ENCODE measurements at regions not wholly inside any gene's neighbourhood (a gene's known extent, or its start where the extent isn't known, plus 50 kb on each side); places are given as distances from the start of the nearest gene placed in this dataset.

DNA sequence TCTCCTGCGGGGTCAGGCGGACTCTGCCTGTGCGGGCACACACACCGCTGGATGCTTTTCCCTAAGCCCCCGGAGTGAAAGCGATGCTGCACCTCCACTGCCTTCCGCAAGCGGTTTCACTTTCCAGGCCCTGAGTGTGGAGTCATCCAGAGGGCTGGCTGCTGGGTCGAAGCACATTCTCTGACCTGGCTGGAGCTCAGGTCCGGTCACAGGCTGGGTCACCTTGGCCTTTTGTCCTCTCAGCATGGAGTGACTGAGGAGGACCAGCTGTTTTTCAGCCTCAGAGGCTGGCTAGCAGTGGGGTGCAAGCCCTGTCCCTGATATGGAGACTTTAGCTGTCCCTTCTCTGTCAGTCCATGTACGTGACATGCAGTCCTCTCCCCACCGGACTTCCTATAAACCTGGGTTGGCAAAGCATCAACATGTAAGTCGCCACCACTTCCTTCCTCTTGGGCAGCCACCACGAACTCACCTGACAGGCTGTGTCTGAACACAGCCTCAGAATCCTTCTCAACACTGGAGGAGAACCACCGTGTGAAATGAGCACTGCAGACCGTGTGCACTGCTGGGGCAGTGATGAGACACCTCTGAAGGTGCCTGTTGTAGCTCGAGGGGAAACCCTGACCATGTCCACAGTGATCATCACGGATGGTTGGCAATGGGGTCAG is 51.3 kb downstream of the GADD45G start:
- no peak for DNase-seq

DNA sequence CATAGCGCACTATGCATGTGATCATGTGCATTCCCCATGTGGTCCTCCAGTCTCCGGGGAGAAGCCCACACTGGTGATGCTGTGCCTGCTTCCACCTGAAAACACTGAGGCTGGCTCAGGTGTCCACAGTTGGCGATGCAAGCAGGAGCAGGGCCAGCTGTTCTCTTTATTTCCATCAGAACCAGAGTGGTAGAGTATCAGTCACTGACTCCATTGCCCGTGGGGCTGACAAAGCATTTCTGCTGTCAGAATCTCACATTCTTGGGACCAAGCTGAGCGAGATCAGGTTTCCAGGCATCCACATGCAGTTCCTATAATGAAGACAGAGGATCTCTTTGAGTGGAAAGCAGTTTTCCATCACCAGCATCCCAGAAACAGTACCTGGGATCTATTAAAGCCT is 52.5 kb downstream of the GADD45G start:
- no peak for DNase-seq

DNA sequence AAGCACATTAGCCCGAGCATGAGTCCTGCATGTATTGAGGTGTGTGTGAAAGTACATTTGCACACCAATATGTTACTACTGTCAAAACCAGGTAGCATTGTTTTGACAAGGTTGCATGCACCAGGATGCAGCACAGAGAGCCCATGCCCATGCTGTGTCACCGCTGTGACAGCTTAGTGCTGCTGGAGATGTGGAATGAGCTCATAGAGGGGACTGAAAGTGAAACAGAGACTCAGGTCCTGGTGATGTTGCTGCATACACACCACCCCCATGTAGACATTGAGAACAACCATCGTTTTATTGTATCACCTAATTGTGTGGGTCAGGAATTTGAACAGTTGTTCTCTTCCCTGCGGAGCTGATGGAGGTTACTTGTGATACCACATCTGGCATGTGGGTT is 53.0 kb downstream of the GADD45G start:
- DNase-seq: no peak

DNA sequence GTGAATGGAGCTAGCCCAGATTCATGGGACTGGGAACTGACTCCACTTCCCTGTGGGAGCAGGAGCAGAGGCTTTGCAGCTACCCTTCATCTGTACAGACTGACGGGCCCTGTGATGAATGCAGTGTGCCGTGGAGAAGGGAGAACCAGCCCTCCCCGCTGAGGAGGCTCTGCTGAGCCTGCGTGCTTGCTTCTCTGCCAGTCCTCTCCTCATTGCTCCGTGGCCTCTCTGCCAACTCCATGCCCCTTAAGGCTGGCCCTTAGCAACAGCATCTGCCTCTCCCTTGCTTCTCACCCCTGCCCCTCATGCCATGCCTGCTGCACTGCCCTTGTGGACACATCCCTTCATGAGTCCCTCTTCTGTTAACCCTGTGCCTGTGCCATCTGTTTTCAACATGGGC is 53.6 kb downstream of the GADD45G start:
- DNase-seq: no peak

DNA sequence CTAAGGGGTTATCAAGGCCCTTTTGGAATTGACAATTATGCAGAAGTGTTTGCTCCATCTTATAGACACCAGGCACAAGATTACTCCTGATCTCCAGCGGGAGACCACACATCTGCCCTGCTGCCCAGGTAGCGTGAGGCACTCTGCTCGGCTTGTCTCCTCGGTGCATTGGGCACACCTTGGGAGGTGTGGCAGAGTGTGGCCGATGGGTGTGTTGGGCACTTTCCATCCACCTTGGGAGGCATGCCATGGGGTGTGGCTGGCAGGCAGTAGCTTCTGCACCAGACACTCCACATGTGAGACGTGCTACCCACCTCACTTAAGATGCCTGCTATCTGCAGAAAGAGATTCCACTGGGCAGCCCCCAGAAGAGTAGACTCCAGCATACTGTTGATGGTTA is 54.1 kb downstream of the GADD45G start:
- no peak for DNase-seq

DNA sequence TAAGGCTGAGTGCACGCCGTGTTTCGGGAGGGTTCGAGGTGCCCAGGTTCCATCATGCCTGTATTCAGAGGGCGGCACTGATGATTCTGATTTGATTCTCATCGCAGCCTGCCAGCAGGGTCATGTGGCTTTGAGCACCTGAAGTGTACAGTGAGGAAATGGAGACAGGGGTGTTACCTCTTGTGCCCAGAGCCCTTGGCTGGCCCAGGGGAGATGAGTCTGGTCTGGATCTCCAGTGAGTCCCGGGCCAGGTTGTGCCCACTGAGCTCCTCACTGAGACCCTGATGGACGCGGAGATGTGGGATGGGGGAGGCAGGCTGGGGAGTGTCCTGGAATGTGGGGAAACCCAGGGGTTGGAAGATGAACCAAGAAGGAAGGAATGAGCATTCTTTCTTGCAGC is 54.7 kb downstream of the GADD45G start:
- no peak for DNase-seq

DNA sequence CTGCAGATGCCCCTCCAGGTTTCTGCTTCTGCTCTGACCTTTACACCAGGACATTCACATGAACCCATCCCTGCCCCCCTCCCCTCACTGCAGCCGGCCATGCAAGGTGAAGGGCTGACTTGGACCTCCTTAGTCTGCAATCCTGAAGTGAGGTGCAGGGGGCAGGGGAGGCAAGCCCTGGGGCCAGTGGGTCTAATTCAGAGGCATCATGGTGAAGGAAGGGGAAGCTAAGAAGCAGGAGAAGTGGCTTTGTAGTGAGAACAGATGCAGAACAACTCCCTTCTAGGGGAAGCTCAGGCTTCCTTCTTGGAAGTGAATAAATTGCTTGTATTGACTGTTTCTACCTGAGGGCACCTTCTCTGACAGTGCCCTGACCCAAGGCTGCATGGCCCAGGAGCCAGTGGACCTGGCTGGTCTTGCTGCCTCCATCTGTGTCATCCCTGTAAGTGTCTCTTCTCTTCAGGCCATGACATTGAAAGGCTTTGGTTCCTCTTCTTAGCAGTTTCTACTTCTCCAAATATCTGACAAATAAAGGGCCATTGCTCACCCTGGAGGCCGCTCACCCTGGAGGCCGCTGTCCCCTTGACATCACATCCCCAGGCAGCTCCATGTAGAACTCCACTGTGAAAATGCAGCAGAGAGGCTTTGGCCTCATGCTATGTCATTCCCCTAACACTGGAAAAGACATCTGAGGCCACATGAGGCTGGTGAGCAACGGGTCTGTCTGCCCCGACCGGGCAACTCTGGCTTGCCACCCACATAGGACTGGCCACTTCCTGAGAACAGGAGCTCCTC is 55.3 kb downstream of the GADD45G start:
- DNase-seq: no peak

DNA sequence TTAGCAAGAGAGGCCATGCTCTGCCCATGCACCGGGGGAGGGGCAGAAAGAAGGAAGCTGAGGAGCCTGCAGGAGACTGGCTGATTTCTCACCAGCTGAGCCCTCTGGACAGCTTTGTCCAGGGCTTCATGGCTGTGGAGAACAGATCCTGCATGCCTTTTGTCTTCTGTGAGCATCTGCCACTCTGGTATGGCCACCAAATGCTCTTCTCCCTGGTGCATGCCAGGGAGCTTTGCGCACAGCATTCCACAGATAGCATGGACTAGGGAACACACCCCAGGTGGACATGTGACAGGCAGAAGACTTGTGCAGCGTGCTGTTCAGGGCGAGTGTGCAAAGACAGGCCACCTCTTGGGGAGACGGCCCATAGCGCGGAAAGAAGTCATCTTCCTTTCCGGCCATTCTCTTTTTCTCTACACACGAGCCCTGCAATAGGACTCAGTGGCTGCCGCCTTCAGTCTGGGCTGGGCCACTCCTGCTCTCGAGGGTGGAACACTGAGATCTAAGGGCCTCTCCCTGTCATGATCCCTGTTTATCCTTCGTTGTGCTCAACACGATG is 56.7 kb downstream of the GADD45G start:
- no peak for DNase-seq

DNA sequence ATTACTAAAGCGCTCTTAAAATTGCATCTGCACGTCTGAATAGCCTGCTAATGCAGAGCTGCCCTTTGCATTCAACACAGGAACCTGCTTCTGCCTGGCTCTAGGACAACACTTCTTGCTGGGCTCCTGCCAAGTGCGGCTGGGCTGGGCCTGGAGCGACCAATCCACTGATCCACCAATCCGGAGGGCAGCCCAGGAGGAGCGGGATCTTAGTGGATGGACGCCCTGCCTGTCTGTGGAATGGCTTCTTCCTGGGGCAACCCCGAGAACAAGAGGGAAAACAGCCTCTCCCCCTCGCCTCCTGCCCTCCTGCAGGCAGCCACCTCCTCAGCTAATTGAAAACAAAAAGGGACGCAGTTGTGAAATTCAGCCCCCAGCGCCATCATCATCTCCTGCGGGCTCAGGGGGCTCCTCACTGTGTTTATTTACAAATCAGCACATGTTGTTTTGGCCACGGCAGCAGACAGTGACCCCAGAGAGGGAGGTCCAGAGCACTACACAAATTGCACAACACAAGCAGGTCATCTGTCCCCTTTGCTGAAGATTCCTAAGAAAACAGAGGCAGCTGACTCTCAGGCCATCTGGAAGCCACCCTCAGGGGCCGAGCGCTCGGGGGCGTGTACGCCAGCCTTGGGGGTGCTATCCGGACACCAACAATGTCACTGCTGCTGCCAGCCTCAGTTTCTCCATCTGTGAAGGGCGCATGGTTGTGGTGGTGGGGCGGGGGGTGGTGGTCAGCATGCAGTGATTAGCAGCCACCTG is 57.3 kb downstream of the GADD45G start:
- DNase-seq: no peak

DNA sequence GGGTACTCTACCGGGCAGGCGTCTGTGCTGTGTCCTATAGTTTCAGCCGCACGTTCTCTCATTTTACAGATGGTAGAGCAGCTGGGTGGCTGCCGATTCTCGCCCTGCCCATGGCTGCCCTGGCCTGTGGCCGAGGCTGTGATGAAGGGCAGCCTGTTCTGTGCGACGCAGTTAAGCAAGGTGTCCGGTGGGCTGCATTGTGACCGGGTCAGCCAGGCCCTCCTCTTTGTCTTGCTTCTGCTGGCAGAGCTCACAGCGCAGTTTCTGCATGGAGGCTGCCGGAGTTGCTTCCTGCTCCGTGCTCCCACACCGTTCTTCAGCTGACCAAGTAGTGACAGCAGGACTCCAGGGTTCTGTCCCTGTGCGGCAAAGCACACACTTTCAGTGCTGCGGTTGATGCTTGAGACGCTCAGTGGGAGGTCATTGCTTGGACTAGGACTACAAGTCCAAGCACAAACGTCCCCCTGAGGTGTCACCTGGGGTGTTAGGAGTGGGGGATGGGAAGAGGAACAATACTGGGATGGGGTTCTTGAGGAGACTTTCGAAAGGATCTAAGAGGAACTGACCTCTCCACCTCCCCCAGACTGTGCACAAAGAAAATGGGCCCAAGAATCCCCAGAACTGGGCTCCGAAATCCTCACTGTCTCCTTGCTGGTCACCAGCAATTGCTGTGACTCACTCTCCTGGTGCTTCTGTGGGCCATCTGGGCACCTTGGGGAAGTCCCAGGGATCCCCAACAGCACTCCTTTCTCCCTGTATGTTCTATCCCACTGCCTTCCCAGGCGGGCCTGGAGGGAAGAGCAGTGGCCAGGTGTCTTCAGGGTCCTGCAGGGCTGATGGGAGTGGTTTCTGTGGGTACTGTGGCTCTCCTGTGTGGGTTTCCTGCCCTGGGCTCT is 58.2 kb downstream of the GADD45G start:
- no peak for DNase-seq

DNA sequence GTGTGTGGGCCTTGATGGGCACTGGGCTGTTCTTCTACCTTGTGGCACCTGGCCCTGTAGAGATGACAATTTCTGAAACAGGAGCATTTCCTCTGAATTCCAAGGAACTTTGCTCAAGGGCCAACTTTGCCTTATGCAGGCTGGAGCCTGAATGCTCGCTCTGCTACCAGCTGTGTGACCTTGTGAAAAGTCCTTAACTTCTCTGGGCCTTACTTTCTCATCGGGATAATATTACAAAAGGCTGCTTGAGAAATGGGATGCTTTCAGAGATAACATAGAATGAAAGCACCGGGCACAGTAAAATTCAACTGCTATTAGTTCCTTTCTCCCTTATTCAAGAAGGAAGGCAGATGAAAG is 58.8 kb downstream of the GADD45G start:
- no peak for DNase-seq

DNA sequence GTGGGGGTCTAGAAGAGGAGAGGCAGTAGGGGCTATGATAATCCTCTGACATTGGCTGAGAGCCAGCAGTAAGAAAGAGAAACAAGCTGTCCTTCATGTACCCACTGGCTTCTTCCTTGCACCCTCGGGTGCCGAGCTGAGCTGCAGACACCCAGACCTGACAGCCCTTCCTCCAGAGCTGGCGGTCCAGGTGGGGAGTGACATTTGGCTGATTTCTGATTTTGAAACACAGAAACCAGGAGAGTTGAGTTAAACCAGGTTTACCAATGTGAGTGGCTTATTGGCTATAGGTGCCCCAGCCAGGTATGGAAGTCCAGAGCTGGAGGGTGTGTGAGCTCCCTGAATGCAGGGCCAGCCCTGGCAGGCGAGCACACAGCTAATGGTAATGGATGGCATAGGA is 59.2 kb downstream of the GADD45G start:
- no peak for DNase-seq

DNA sequence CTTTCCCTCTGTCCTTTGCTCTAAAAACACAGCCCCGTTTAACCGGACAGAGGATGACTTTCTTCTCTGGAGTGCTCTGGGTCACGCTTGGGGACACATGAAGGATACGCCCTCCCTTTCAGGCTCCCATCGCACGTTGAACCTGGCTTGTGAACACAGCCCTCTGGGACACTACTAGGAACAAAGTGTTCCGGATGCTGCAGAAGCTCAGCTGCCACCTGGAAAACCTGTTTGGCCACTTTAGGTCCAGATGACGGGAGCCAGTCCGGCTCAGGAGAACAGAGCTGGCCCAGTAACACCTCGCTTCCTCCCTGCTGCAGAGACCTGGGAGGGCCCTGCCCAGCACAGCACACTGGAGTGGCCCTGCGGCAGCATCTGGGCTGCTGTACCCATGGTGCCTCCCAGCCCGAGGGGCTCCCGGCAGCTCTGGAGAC is 60.1 kb downstream of the GADD45G start:
- no peak for DNase-seq

DNA sequence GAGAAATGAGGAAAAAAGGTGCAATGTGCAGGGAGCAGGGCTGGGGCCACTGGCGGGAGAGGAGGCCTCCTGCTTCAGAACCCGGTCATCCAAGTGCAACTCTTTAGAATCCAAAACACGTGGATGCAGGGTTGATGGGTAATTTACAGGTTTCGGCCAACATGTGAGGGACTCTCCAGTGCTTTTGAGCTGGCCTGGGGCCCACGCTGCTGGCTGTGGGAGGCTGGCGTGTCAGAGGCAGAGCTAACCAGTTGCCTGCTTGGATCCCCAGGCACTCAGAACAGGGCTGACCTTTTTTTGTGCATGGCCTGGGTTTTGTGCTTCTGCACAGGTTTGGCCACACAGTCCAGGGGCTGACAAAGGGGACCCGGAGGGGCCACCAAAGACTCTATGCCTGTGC is 61.6 kb downstream of the GADD45G start:
- DNase-seq: no peak

DNA sequence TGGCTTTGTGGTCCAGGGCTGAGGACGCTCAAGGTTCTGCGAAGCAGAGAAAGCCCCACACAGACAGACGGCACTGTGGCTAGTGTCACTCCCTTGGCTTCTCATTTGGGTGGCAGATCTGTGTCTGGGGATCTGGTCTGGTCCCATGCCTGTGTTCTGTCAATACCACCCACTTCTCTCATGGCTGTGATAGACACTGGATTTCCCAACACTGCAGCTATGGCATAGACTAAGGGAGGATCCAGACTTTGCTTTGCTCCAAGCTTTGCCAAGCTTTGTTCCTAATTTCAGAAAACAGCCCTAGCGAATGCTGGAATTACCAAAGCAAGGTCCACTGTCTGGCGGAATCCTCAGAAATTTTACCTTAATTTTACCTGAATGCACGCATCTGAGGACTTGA is 62.1 kb downstream of the GADD45G start:
- no peak for DNase-seq

DNA sequence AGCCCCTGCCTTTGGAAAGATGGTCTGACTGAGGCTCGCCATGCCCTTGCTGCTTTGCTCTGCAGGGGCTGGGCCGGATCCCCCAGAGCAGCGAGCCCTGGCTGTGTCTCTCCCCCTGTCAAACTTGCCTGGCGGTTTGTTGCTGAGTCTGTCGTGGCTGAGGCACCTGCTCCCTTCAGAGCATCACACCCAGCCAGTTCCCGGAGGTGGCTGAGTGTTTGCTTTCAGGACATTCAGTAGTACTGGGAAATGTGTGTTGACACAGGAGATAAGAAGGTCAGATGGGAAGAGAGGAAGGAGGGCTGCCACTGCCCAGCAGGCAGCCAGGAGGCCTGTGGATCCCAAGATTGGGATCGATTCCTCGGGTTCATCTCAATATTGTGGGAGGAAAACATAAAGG is 62.9 kb downstream of the GADD45G start:
- no peak for DNase-seq

DNA sequence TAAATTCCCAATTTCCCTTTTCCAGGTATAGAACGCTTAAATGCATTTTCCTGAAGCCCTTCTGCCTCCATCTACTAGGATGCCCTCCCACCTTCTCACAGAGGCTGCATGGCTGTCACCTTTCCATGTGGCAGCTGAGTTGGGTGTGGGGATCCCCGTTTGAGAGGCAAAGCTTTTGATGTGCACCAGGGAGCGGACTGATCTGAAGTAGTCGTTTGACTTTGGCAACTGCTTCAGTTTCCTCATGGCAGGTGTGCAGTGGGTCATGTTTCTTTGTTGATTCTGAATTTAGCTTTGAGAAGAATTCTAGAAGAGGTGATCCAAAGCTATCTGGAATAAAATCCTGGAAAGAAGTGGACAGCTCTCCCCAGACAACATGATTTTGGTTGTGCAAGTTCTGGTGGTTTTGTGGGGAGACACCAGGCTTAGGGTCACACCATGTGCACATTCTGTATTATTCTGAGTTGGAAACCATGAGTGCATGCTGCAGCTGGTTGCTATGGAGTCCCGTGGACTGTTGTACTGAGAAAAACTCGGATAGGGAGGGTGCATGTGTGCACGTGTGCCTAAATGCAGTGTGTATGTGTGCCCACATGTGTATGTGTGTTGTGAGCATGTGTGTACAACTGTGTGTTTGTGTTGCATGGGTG is 63.5 kb downstream of the GADD45G start:
- DNase-seq: no peak

DNA sequence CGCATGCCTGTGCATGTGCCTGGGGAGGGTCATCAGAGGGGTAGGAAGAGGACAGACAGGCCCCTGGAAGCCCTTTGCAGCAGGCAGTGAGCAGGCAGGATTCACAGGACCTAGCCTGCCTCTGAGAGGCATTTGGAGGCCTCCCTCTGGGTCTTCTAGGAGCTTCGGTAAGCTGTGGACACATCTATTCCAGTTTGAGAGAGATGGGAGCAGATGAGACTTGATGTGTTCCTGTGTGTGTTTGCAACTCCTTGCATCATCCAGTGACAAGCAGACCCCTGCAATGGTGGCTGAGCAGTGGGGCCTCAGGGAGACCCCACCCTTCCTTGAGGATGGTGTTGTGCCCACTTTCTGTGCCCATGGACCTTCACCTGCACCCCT is 64.0 kb downstream of the GADD45G start:
- DNase-seq: no peak

DNA sequence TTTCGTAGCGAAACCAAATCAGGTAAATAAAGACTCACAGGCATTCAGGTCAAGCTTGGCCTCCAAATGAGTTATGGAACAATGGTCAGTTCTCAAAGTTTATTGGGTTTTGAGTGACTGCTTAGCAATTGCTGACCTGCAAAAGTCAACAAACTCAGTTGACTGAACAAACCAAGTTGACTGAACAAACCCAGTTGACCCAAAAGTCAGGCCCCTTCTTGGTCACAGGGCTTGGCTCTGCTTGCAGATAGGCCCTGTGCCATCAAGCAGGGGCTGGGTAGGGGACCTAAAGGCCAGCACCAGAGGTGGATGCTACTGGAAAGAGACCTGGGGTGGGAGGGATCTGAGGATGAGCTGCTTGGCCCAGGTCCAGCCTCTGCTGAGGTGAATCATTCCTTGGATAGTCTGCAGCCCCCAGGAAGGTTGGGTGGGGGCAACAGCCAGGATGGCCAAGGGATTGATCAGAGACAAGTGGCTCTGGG is 64.6 kb downstream of the GADD45G start:
- no peak for DNase-seq

DNA sequence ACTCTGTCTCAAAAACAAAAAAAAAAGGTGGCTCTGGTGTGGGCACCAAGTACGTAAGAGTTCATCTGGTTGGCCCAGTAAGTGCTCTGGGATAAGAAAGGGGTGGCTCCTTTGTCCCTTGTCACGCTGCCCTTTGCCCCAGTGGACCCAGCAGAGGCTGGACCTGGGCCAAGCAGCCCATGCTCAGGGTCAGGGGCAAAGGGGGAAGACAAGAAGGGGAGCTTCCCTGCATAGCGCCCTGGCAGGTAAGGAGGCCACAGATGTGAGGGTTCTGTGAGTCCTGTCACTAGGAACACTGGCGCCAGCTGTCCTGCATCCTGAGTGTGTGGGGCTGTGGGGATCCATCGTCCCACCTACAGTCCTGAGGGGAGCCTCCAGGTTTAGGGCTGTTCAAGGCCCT is 65.3 kb downstream of the GADD45G start:
- no peak for DNase-seq

DNA sequence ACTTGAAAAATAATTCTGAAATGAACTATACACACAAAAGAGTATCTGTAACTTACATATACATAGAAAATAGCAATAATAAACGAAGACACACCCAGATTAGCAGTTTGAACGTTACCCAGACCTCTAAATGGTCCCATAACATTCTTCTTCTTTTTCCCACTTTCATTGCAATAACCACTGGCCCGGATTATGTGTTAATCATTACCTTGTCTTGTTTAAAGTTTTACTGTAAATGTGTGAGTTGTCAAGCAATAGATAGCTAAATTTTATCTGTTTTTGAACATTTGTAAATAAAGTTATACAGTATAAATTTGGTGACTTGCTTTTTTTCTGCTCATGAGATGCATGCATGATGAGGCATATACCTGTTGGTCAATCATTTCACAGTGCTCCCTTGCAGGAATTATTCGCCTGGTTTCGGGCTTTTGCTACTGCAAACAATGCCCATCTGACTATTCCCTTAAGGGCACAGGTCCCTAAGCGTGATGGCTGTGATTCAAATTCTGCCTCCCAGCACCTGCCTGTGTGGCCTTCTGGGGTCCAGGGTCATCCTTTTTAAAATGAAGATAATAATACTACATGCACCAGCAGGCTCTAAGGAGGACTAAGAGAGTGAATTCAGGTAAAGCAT is 66.1 kb downstream of the GADD45G start:
- no peak for DNase-seq

DNA sequence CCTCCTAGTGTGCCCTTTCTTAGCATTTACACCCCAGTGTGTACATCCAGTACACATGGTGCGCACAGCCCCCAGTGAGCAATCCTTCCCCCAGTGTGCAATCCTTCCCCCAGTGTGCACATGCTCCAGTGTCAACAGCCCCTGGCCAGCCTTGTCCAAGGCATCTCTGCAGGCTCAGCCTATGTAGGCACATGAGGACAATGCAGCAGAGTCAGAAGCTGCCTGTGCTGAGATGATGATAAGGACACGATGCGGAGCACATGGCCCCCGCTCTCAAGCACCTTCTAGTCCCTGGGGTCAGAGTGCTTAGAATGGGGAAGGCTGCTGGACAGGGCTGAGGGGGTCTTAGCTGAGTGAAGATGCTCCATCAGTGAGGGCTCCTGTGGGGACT is 69.8 kb downstream of the GADD45G start:
- no peak for DNase-seq
